ENCODE measurements at regions not wholly inside any gene's neighbourhood (a gene's known extent, or its start where the extent isn't known, plus 50 kb on each side); places are given as distances from the start of the nearest gene placed in this dataset.

GRCh38 chr1:43071241-43071640, 100.8 kb downstream of the EBNA1BP2 start:
- no peak overlapping the region for H3K4me3 Mint-ChIP-seq
- no peak for DNase-seq
- H3K4me1 Mint-ChIP-seq (ENCODE audit: low read depth), result peaks cover 13% of the 10 kb centered on the region
- no peaks in the 10 kb centered on the region for H3K36me3 Mint-ChIP-seq (ENCODE audit: low read depth)
- no peaks in the 10 kb centered on the region for H3K9me3 Mint-ChIP-seq
- no peak overlapping the region for H3K27ac Mint-ChIP-seq
- peaks cover 3% of the 10 kb centered on the region for H3K27me3 Mint-ChIP-seq

DNA sequence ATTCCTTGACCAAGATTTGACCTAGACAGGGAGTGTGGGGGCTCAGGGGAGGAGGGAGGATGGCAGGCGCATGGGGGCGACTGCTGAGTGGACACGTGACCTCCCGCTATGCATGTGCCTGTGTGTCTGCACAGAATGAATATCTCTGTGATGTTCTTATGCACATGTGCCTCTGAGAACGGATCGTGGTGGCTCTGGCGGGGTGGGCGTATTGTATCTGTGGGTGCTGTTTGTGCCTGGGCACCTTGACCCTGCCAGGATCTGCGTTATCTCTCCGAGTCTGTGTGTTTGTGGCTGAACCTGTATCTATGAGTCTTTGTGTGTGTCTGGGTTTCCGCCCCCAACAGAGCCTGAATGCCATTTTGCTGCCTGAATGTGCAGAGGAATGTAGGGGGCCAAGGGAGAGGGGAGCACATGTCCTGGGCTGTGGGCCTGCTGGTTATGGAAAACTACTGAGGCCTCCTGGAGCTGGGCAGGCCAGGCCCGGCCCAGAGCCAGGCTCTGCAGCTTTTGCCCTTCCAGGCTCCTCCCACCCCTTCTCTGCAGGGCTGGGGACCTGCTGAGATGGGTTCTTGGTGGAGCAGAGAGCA, 102.5 kb downstream of the EBNA1BP2 start:
- Mint-ChIP-seq H3K27ac (no peak overlapping the region), H3K4me3 (no peak overlapping the region), H3K36me3 (ENCODE audit: low read depth) (no peaks in the 10 kb centered on the region), H3K4me1 (ENCODE audit: low read depth) (peaks cover 13% of the 10 kb centered on the region), H3K27me3 (peaks cover 3% of the 10 kb centered on the region), H3K9me3 (no peaks in the 10 kb centered on the region)
- DNase-seq, result no peak

DNA sequence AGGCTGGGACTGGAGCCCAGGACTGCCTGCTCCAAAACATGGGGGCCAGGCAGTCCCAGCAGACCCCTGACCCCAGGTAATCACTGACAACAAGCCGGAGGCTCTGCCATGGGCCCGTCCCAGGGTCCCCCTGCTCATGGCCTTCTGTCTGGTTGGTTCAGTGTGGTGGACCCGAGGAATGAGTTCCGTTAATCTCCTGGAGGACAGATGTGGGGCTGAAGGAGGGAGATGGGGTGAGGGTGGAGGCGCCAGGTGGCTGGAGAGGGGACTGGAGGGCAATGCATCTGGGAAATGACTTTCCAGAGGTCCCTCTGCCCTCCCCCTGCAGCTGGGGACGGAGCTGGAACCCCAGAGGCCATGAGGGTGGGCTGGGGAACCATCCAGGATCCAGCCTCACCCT, 103.2 kb downstream of the EBNA1BP2 start:
- no peak overlapping the region for H3K4me3 Mint-ChIP-seq
- no peaks in the 10 kb centered on the region for H3K36me3 Mint-ChIP-seq (ENCODE audit: low read depth)
- H3K27ac Mint-ChIP-seq, result no peak overlapping the region
- H3K4me1 Mint-ChIP-seq (ENCODE audit: low read depth), result peaks cover 13% of the 10 kb centered on the region
- H3K27me3 Mint-ChIP-seq, result peaks cover 3% of the 10 kb centered on the region
- H3K9me3 Mint-ChIP-seq, result no peaks in the 10 kb centered on the region
- DNase-seq, result no peak

- DNase-seq, result peak; percentile 47
- Mint-ChIP-seq H3K36me3 (ENCODE audit: low read depth) (no peaks in the 10 kb centered on the region), H3K27me3 (peaks cover 3% of the 10 kb centered on the region), H3K4me3 (no peak overlapping the region), H3K9me3 (no peaks in the 10 kb centered on the region), H3K4me1 (ENCODE audit: low read depth) (peaks cover 9% of the 10 kb centered on the region), H3K27ac (no peak overlapping the region)
Measured at GRCh38 chr1:43067977-43068751, 103.9 kb downstream of the EBNA1BP2 start.

DNA sequence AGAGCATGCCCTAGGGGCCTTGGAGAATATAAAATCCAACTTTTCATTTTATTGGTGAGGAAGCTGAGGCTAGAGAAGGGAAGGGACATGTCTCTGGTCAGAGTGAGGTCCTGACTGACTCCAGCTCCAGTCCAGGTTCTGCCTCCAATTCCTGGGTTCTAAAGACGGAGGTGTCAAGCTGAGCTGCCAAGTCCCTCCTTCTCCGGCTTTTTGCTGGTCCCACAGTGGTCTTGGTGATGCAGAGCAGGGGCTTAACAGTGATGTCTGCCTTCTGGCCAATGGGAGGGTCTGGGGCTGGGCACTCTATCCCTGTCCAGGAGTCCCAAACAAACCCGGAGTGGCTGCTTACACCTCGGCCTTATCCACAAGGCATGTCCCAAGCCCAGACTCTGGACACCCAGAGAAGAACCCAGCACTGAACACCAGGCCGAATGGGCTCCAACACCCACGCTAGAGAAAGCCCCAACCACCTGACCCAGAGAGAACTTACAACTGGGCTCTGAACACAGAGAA, 104.8 kb downstream of the EBNA1BP2 start:
- Mint-ChIP-seq H3K27me3 (peaks cover 3% of the 10 kb centered on the region), H3K27ac (no peak overlapping the region), H3K4me3 (peak overlapping the region; percentile 11), H3K4me1 (ENCODE audit: low read depth) (peaks cover 9% of the 10 kb centered on the region), H3K36me3 (ENCODE audit: low read depth) (no peaks in the 10 kb centered on the region), H3K9me3 (no peaks in the 10 kb centered on the region)
- no peak for DNase-seq

DNA sequence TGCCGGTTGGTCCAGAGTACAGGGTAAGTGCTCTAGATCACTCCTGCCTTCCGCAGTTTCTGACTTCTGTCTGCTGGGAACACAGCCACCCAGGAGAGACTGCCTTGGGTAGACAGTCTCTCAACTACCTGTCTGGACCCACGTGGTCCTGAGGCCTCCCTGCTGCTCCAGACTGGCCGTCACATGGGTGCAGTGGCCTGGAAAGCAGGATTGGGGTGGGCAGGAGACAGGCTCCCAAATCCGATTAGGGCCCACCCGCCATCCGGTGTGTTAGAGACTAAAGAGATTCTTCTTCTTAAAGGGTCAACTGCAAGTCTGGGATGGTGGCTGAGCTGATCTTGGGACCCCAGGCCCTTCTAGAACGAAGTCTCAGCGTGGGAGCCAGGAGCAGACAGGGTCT, 105.5 kb downstream of the EBNA1BP2 start:
- H3K4me1 Mint-ChIP-seq (ENCODE audit: low read depth), result peaks cover 9% of the 10 kb centered on the region
- H3K27ac Mint-ChIP-seq, result no peak overlapping the region

GRCh38 chr1:43065616-43066399, 106.3 kb downstream of the EBNA1BP2 start:
- no peak for DNase-seq
- Mint-ChIP-seq H3K9me3 (no peaks in the 10 kb centered on the region), H3K27ac (no peak overlapping the region), H3K27me3 (peaks cover 3% of the 10 kb centered on the region), H3K4me1 (ENCODE audit: low read depth) (peaks cover 9% of the 10 kb centered on the region), H3K4me3 (no peak overlapping the region), H3K36me3 (ENCODE audit: low read depth) (no peaks in the 10 kb centered on the region)

More for the DNA sequence above, 105.5 kb downstream of the EBNA1BP2 start:
- no peaks in the 10 kb centered on the region for H3K36me3 Mint-ChIP-seq (ENCODE audit: low read depth)
- DNase-seq, result no peak
- peaks cover 3% of the 10 kb centered on the region for H3K27me3 Mint-ChIP-seq
- H3K4me3 Mint-ChIP-seq, result no peak overlapping the region
- H3K9me3 Mint-ChIP-seq, result no peaks in the 10 kb centered on the region

DNA sequence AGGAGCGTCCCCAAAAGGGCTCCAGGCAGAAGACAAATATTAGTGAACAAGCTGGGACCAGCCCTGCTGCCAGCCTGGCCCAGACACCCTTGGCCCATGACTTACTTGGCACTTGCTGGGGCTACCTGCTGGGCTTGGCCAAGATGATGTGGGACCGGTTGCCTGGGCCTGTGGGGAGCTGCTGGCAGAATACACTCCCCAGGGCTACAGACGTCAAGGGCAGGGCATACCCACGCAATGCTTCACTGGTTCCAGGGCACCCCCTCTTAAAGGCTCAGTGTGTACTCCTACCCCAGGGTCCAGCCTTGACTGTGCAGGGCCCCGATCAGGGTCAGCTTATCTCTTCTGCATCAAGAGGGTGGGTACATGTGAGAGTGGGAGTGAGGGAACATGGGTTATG, 106.5 kb upstream of the SLC2A1 start:
- Mint-ChIP-seq H3K4me1 (ENCODE audit: low read depth) (peaks cover 9% of the 10 kb centered on the region), H3K9me3 (no peaks in the 10 kb centered on the region), H3K36me3 (ENCODE audit: low read depth) (no peaks in the 10 kb centered on the region), H3K27ac (no peak overlapping the region), H3K4me3 (no peak overlapping the region), H3K27me3 (peaks cover 3% of the 10 kb centered on the region)
- DNase-seq, result no peak

- Mint-ChIP-seq H3K4me1 (ENCODE audit: low read depth) (peaks cover 14% of the 10 kb centered on the region), H3K27ac (no peak overlapping the region), H3K4me3 (no peak overlapping the region), H3K36me3 (ENCODE audit: low read depth) (no peaks in the 10 kb centered on the region), H3K9me3 (no peaks in the 10 kb centered on the region), H3K27me3 (peaks cover 11% of the 10 kb centered on the region)
- no peak for DNase-seq
Measured at GRCh38 chr1:43063394-43064219, 104.9 kb upstream of the SLC2A1 start.

GRCh38 chr1:43062527-43063095, 103.9 kb upstream of the SLC2A1 start:
- peaks cover 9% of the 10 kb centered on the region for H3K27me3 Mint-ChIP-seq
- H3K27ac Mint-ChIP-seq, result no peak overlapping the region
- no peak overlapping the region for H3K4me3 Mint-ChIP-seq
- H3K9me3 Mint-ChIP-seq, result no peaks in the 10 kb centered on the region
- no peaks in the 10 kb centered on the region for H3K36me3 Mint-ChIP-seq (ENCODE audit: low read depth)
- peaks cover 16% of the 10 kb centered on the region for H3K4me1 Mint-ChIP-seq (ENCODE audit: low read depth)
- no peak for DNase-seq

DNA sequence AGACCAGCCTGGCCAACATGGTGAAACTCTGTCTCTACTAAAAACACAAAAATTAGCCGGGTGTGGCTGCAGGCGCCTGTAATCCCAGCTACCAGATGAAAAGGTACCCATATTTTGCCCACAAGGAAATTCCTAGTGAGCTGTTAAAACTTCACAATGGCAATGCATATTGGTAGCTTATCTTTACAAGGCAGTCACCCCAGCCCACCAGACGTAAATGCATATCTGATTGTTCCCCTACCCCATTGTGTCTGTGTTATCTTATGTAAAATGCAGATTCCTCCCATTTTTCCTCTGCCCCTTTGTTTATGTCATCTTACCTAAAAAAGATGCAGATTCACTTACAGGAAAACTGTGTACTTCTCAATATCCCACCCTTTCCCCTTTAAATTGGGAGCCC, 103.1 kb upstream of the SLC2A1 start:
- Mint-ChIP-seq H3K4me1 (ENCODE audit: low read depth) (peaks cover 17% of the 10 kb centered on the region), H3K27ac (no peak overlapping the region)

DNA sequence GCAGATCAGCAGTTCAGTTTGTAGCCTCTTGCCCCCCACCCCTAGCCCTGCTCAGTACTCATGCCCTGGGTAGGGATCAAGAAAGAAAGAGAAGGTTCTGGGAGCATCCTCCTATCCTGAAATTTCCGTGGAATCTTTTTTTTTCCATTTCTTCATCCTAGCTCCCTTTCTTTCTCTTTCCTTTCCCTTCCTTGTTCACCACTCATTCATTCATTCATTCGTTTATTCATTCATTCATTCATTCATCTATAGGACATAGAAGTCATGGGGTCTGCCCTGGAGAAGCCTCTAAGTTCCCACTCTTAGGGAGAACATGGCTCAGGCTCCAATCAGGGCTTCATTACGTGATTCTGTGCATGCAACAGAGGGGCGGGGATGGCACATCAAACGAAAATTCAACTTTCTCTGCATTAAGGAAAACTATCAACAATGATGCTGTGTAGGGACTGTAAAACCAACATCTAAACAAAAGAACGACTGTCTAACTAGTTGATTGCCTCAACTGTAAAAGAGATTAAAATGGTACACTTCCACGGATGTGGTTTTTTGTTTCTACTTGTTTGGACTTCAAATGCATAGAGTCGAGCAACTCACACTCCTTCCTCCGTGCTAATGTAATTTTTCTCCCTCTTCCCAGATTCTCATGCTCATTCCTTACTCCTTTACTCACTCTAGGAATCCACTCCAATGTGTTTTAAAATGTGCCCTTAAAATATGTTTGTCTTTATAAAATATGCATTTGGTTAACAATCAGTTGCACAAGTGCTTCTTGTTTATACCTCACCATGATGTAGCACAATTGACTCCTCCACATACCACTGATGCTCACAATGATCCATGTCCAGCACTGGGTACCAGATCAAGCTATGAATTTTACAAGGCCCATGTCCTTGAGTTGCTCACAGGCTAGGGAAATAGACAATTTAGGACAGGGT, 101.2 kb upstream of the SLC2A1 start:
- Mint-ChIP-seq H3K4me3 (no peak overlapping the region), H3K27ac (no peak overlapping the region), H3K27me3 (peaks cover 12% of the 10 kb centered on the region), H3K4me1 (ENCODE audit: low read depth) (peaks cover 17% of the 10 kb centered on the region), H3K9me3 (no peaks in the 10 kb centered on the region), H3K36me3 (ENCODE audit: low read depth) (no peaks in the 10 kb centered on the region)
- DNase-seq, result no peak

More for the DNA sequence above, 103.1 kb upstream of the SLC2A1 start:
- H3K4me3 Mint-ChIP-seq, result no peak overlapping the region
- no peak for DNase-seq
- no peaks in the 10 kb centered on the region for H3K9me3 Mint-ChIP-seq
- peaks cover 7% of the 10 kb centered on the region for H3K27me3 Mint-ChIP-seq
- H3K36me3 Mint-ChIP-seq (ENCODE audit: low read depth), result no peaks in the 10 kb centered on the region

Measured in activated T-cell treated with anti-CD3 and anti-CD28 coated beads, Interleukin-2, amount 50 U/mL, for 24 hours (primary cell).